Activated T-helper 17 cell treated with anti-CD3 and anti-CD28 coated beads, Interleukin-2, amount 50 U/mL, for 72 hours (primary cell): ENCODE measurements at regions not wholly inside any gene's neighbourhood (a gene's known extent, or its start where the extent isn't known, plus 50 kb on each side); places are given as distances from the start of the nearest gene placed in this dataset.
"Not testable (repeated sequence)": the region's sequence is repeated elsewhere in the genome, so short reads cannot be mapped to it uniquely, and the experiment has no call there.

Experiments
- ATAC-seq: fragments of 150-1000 bp; cut with Tn5 transposase; replicated peaks from 2 replicates; pipeline ENCODE4 v1.10.0; 2021; ENCODE audit warnings: mild to moderate bottlenecking, moderate library complexity
- H3K27ac Mint-ChIP-seq: one replicate; pipeline ENCODE4 v1.8.0; 2022; ENCODE audit warnings: mixed read lengths
- H3K27me3 Mint-ChIP-seq: one replicate; pipeline ENCODE4 v1.8.0; 2022; ENCODE audit warnings: mixed read lengths
- H3K36me3 Mint-ChIP-seq: one replicate; pipeline ENCODE4 v1.8.0; 2022; ENCODE audit warnings: low read depth, mild to moderate bottlenecking, mixed read lengths
- H3K4me1 Mint-ChIP-seq: one replicate; pipeline ENCODE4 v1.8.0; 2022; ENCODE audit warnings: mixed read lengths
- H3K4me3 Mint-ChIP-seq: one replicate; pipeline ENCODE4 v1.8.0; 2022; ENCODE audit warnings: mild to moderate bottlenecking, mixed read lengths
- H3K9me3 Mint-ChIP-seq: one replicate; pipeline ENCODE4 v1.8.0; 2022; ENCODE audit warnings: mixed read lengths

DNA sequence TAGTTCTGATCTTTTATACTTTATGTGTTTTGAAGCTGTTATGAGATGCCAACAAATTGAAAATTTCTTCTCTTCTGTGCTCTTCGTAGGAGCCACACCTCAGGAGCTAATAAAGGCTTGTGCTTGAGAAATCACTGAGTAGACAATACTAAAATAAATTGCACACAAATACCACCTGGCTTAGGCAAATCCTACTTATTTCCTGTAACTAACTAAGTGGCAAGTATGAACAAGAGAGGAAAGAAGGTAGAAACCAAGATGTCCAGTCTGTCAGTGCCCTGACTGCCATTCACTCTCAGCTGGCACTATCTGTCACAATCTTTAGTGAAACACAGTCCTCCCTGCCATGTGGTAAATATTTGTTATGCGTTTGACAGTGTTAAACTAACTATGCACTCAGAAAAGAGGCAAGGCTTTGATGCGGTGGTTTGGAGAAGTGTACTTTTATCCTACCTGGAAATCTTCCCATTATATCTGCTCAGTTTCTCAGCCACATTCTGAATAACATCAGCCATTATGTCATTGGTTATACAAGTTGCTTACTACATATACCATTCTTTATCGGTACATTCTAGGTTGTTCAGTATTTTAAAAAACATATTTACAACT is 293.4 kb upstream of the VWC2 start:
- Mint-ChIP-seq H3K4me3 (no peak overlapping the region), H3K9me3 (peaks cover 10% of the 10 kb centered on the region), H3K36me3 (no peaks in the 10 kb centered on the region), H3K4me1 (no peaks in the 10 kb centered on the region), H3K27ac (no peak overlapping the region), H3K27me3 (no peaks in the 10 kb centered on the region)
- no peak for ATAC-seq

GRCh38 chr7:49481075-49481474 is 292.4 kb upstream of the VWC2 start:
- Mint-ChIP-seq H3K4me3 (no peak overlapping the region), H3K27ac (no peak overlapping the region), H3K36me3 (no peaks in the 10 kb centered on the region), H3K9me3 (peaks cover 7% of the 10 kb centered on the region), H3K4me1 (no peaks in the 10 kb centered on the region), H3K27me3 (no peaks in the 10 kb centered on the region)
- no peak for ATAC-seq

GRCh38 chr7:49483142-49483541 is 290.3 kb upstream of the VWC2 start:
- Mint-ChIP-seq H3K27ac (no peak overlapping the region), H3K4me1 (no peaks in the 10 kb centered on the region), H3K4me3 (no peak overlapping the region), H3K36me3 (no peaks in the 10 kb centered on the region), H3K9me3 (no peaks in the 10 kb centered on the region), H3K27me3 (no peaks in the 10 kb centered on the region)
- ATAC-seq = no peak

GRCh38 chr7:49486974-49487829 is 286.2 kb upstream of the VWC2 start:
- Mint-ChIP-seq H3K27me3 (no peaks in the 10 kb centered on the region), H3K36me3 (no peaks in the 10 kb centered on the region), H3K4me1 (no peaks in the 10 kb centered on the region), H3K27ac (no peak overlapping the region), H3K4me3 (no peak overlapping the region), H3K9me3 (no peaks in the 10 kb centered on the region)
- ATAC-seq = no peak

DNA sequence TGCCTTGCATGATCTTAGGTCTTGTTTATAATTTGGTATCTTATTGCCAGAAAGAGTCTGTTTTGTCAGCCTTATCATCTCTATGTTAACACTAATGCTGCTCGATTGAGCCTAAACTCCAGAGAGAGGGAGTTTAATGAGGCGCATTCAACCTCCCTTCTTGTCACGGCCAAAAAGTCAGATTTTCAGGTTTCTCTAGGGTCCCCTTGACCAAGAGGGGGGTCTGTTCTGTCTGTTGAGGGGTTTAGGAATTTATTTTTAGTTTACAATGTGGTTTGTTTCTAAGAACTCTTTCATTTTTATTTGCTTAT is 285.7 kb upstream of the VWC2 start:
- H3K27me3 Mint-ChIP-seq = no peaks in the 10 kb centered on the region
- no peak overlapping the region for H3K4me3 Mint-ChIP-seq
- H3K4me1 Mint-ChIP-seq = no peaks in the 10 kb centered on the region
- no peaks in the 10 kb centered on the region for H3K36me3 Mint-ChIP-seq
- H3K9me3 Mint-ChIP-seq = peaks cover 3% of the 10 kb centered on the region
- no peak for ATAC-seq
- H3K27ac Mint-ChIP-seq = no peak overlapping the region

GRCh38 chr7:49488573-49488972 is 284.9 kb upstream of the VWC2 start:
- ATAC-seq = no peak

GRCh38 chr7:49497471-49497870 is 276.0 kb upstream of the VWC2 start:
- Mint-ChIP-seq H3K27me3 (no peaks in the 10 kb centered on the region), H3K4me1 (no peaks in the 10 kb centered on the region), H3K4me3 (no peak overlapping the region), H3K27ac (no peak overlapping the region), H3K9me3 (peaks cover 3% of the 10 kb centered on the region), H3K36me3 (no peaks in the 10 kb centered on the region)
- ATAC-seq = no peak

More at GRCh38 chr7:49488573-49488972, 284.9 kb upstream of the VWC2 start:
- Mint-ChIP-seq H3K4me1 (no peaks in the 10 kb centered on the region), H3K27ac (no peak overlapping the region), H3K4me3 (no peak overlapping the region), H3K36me3 (no peaks in the 10 kb centered on the region), H3K9me3 (peaks cover 3% of the 10 kb centered on the region), H3K27me3 (no peaks in the 10 kb centered on the region)

DNA sequence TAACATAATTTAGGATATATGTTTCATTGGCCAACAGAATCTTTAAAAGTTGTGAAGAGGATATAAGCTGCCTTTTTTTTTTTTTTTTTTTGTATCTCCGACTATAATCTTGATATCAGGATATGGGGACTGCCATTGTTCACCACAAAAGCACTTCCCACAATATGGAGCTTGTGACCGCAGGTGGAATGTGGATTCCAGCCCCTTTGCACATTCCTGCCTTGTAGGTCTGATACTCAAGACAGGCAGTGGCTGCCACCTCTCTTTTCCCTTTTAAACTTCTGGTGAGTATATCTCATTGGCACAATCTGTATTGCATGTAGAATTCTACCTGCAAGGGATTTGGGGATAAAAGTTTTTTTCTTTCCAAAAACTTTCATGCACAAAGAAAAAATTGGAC is 272.7 kb upstream of the VWC2 start:
- no peak for ATAC-seq
- Mint-ChIP-seq H3K4me1 (no peaks in the 10 kb centered on the region), H3K4me3 (no peak overlapping the region), H3K9me3 (peaks cover 7% of the 10 kb centered on the region), H3K27ac (no peak overlapping the region), H3K27me3 (no peaks in the 10 kb centered on the region), H3K36me3 (no peaks in the 10 kb centered on the region)

- ATAC-seq, H3K27ac Mint-ChIP-seq, H3K4me1 Mint-ChIP-seq, H3K36me3 Mint-ChIP-seq, H3K4me3 Mint-ChIP-seq, H3K27me3 Mint-ChIP-seq, H3K9me3 Mint-ChIP-seq: not testable (repeated sequence)
Measured at GRCh38 chr7:49507206-49507605, 266.2 kb upstream of the VWC2 start.

DNA sequence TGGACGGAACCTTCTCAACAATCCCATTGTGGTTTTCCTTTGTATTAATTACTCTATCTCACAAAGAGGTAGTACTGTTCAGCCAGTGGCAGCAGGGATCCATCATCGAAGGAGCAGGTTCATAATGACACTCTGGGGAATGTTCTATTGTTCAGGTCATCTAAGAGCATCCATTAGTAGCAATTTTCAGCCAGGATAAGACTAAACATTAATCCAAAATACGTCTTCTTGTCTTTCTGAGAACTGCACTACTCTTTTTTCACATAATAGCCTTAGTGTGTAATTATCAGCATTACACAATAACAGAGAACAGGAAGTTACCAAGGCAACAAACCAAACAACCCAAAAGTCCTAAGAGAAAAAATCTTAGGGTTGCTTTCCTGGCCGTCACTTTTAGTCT is 259.5 kb upstream of the VWC2 start:
- Mint-ChIP-seq H3K4me1 (no peaks in the 10 kb centered on the region), H3K27ac (no peak overlapping the region), H3K4me3 (no peak overlapping the region), H3K9me3 (peaks cover 9% of the 10 kb centered on the region), H3K27me3 (no peaks in the 10 kb centered on the region), H3K36me3 (no peaks in the 10 kb centered on the region)
- ATAC-seq = no peak

GRCh38 chr7:49520951-49521350 is 252.5 kb upstream of the VWC2 start:
- Mint-ChIP-seq H3K4me1 (no peaks in the 10 kb centered on the region), H3K4me3 (no peak overlapping the region), H3K9me3 (no peaks in the 10 kb centered on the region), H3K36me3 (no peaks in the 10 kb centered on the region), H3K27me3 (no peaks in the 10 kb centered on the region), H3K27ac (no peak overlapping the region)
- no peak for ATAC-seq

DNA sequence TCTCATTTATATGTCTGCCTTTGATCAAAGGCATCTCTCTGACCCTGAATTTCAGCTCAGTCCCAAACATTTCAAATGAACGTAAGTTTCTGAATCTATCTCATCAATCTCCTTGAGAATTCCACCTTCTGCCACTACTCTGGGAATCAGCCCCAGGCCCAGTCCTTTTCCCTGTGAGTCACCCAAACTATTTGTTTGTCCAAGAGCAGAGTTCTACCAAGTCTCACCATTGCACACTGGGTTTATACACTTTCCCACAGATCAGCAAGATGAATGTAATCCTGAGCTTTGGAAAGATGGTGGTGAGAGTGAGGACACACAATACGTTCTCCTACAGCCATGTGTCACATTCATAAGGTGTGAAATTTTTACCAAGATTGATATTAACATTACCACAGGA is 251.3 kb upstream of the VWC2 start:
- no peaks in the 10 kb centered on the region for H3K36me3 Mint-ChIP-seq
- H3K4me1 Mint-ChIP-seq = no peaks in the 10 kb centered on the region
- H3K27me3 Mint-ChIP-seq = no peaks in the 10 kb centered on the region
- H3K9me3 Mint-ChIP-seq = peaks cover 3% of the 10 kb centered on the region
- no peak for ATAC-seq
- no peak overlapping the region for H3K4me3 Mint-ChIP-seq
- no peak overlapping the region for H3K27ac Mint-ChIP-seq

DNA sequence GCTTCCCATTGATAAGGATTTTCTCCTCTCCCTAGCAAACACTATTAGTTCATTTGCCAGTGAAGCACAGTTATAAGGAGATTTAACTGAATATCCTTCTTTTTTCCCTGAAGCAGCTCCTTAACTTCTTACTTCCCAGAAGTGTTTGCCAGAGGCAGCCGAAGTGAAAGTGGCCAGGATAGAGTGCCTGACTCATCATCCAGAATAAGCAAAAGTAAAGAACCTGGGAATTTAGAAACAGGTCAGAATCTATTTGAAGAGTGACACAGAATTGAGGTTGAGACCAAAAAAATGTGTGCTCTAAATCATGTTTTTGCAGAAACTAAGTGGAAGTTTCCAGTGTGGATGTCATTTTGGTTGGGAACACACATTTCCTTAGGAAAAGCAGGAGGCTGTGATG is 249.6 kb upstream of the VWC2 start:
- no peaks in the 10 kb centered on the region for H3K4me1 Mint-ChIP-seq
- peaks cover 8% of the 10 kb centered on the region for H3K9me3 Mint-ChIP-seq
- no peak overlapping the region for H3K4me3 Mint-ChIP-seq
- H3K27ac Mint-ChIP-seq = no peak overlapping the region
- ATAC-seq = no peak
- no peaks in the 10 kb centered on the region for H3K27me3 Mint-ChIP-seq
- H3K36me3 Mint-ChIP-seq = no peaks in the 10 kb centered on the region

DNA sequence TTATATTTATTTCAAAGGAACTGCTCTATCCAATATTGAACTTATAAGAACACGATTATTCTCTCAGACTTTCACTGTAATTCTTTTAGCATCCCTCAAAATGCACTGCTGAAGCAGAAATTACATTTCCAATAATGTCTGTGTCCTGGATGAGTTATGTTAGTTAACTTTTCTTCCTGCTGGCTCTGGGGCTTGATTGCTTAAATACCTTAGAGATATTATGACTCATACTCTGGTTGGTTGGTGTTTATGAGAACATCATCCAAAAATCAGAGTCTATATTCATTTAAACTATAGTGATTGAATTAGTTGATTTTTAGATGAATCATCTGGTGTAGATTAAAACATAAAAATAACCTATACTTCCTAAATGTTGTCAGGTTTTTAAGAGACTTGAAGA is 246.3 kb upstream of the VWC2 start:
- H3K27me3 Mint-ChIP-seq = no peaks in the 10 kb centered on the region
- no peak overlapping the region for H3K4me3 Mint-ChIP-seq
- H3K9me3 Mint-ChIP-seq = peaks cover 13% of the 10 kb centered on the region
- ATAC-seq = no peak
- H3K36me3 Mint-ChIP-seq = no peaks in the 10 kb centered on the region
- H3K27ac Mint-ChIP-seq = no peak overlapping the region
- H3K4me1 Mint-ChIP-seq = no peaks in the 10 kb centered on the region

- Mint-ChIP-seq H3K4me3 (no peak overlapping the region), H3K27me3 (no peaks in the 10 kb centered on the region), H3K9me3 (peaks cover 13% of the 10 kb centered on the region), H3K27ac (no peak overlapping the region), H3K36me3 (no peaks in the 10 kb centered on the region), H3K4me1 (no peaks in the 10 kb centered on the region)
- no peak for ATAC-seq
Measured at GRCh38 chr7:49530481-49530880, 243.0 kb upstream of the VWC2 start.
